Fibroblast of villous mesenchyme (primary cell): ENCODE measurements at regions not wholly inside any gene's neighbourhood (a gene's known extent, or its start where the extent isn't known, plus 50 kb on each side); places are given as distances from the start of the nearest gene placed in this dataset.
"Not testable (repeated sequence)": the region's sequence is repeated elsewhere in the genome, so short reads cannot be mapped to it uniquely, and the experiment has no call there.

Experiments
- DNase-seq: peaks from one replicate; pipeline ENCODE4 v3.0.0-alpha.2; 2010; ENCODE audit warnings: low read depth
- H3K4me3 ChIP-seq: 2 replicates; pipeline ENCODE4 v1.5.1; 2011; ENCODE audit warnings: low read depth, mild to moderate bottlenecking, low read length
- TF ChIP-seq, protein P1 (sequence below): IDR thresholded peaks from 2 replicates; pipeline ENCODE4 v1.5.1; 2012; ENCODE audit warnings: low read depth, mild to moderate bottlenecking, low read length; ENCODE audit not compliant: insufficient read depth

- TF ChIP-seq, protein P1, sequence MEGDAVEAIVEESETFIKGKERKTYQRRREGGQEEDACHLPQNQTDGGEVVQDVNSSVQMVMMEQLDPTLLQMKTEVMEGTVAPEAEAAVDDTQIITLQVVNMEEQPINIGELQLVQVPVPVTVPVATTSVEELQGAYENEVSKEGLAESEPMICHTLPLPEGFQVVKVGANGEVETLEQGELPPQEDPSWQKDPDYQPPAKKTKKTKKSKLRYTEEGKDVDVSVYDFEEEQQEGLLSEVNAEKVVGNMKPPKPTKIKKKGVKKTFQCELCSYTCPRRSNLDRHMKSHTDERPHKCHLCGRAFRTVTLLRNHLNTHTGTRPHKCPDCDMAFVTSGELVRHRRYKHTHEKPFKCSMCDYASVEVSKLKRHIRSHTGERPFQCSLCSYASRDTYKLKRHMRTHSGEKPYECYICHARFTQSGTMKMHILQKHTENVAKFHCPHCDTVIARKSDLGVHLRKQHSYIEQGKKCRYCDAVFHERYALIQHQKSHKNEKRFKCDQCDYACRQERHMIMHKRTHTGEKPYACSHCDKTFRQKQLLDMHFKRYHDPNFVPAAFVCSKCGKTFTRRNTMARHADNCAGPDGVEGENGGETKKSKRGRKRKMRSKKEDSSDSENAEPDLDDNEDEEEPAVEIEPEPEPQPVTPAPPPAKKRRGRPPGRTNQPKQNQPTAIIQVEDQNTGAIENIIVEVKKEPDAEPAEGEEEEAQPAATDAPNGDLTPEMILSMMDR: no peak
- DNase-seq: no peak
Observed at GRCh38 chr2:184449760-184450159, 148.6 kb upstream of the ZNF804A start.

GRCh38 chr2:184452907-184453306 is 145.4 kb upstream of the ZNF804A start:
- no peak overlapping the region for H3K4me3 ChIP-seq
- DNase-seq: no peak
- TF ChIP-seq, protein P1: no peak

More at GRCh38 chr2:184449760-184450159, 148.6 kb upstream of the ZNF804A start:
- H3K4me3 ChIP-seq: no peak overlapping the region

DNA sequence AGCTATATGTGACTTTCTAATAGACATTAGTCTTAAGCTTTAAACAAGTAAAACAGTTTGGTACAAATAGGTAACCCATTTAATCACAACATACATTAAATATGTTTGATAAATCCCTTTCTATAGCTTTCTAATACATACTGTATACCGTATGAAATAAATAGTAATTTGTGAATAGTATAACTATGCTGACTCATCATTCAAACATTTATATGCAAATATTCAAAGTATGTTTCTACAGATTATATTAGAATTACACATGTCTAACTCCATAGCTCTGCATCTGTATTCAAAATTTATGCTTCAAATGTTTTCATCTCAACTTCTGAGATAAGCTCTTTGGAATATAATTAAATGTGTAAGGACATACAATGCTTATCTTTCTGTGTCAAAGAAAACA is 142.7 kb upstream of the ZNF804A start:
- TF ChIP-seq, protein P1: no peak
- no peak overlapping the region for H3K4me3 ChIP-seq
- no peak for DNase-seq

DNA sequence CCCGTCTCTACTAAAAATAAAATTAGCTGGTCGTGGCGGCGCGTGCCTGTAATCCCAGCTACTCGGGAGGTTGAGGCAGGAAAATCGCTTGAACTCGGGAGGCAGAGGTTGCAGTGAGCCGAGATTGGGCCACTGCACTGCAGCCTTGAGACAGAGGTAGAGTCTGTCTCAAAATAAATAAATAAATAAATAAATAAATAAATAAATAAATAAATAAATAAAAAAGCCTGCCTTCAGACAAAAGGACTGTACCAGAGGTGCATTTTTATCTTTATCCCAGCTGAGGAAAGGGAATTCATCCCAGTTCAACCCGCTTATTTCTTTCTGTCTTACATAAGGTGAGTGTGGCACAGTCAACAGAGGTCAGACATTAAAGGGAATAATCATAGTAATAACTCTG is 141.6 kb upstream of the ZNF804A start:
- H3K4me3 ChIP-seq, DNase-seq: not testable (repeated sequence)

- no peak overlapping the region for H3K4me3 ChIP-seq
- DNase-seq: no peak
- TF ChIP-seq, protein P1: no peak
Observed at GRCh38 chr2:184463102-184463865, 135.0 kb upstream of the ZNF804A start.

DNA sequence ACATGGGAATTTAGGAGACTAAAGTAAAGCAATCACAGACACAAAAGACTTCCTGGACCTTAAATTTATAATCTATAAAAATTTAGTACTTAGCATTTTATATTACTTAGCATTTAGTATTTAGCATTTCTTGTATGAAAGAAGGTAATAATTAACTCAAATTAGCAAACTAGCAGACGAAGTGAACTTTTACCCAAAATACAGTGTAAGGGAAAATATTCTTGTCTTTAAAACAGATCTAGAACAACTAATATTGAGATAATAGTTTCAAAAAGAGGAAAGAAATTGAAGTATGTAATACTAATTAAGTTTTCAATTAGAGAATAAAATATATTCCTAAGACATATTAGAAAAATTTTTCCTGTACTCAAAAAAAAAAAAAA is 134.5 kb upstream of the ZNF804A start:
- DNase-seq: no peak
- H3K4me3 ChIP-seq: no peak overlapping the region
- TF ChIP-seq, protein P1: no peak

DNA sequence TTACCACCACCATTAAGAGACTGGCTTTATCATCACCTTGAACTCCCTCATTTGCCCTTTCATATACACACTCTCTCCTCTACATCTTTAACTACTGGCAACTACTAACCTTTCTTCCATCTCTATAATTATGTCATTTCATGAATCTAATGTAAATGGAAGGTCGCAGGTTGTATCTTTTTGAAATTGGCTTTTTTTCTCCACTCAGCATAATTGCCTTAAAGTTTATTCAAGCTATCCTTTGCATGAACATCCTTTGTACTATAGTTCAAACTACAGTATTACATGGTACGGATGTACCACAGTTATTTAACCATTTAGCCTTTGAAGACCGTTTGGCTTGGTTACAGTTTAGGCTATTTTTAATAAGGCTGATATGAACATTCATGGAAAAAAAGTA is 129.5 kb upstream of the ZNF804A start:
- no peak overlapping the region for H3K4me3 ChIP-seq
- TF ChIP-seq, protein P1: no peak
- DNase-seq: no peak
